ENCODE measurements at regions not wholly inside any gene's neighbourhood (a gene's known extent, or its start where the extent isn't known, plus 50 kb on each side); places are given as distances from the start of the nearest gene placed in this dataset.

DNA sequence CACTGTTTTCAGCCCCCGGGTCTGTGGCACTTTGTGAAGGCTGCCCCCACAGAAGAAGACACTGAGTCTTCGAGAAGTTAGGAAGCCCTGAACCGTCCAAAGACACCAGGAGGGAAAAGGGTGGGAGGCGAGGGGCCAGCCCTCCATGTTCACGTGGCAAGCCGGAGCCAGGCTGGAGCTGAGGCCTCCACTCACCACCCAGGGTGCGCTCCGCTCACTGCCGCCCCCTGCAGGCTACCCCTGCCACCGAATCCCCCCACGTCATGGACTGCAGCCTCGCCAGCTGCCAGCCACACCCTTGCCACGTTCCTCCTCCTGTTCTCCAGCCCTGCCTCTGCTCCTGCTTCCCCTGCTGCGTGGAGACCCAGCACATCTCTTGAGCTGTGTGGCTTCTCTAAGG, 59.0 kb upstream of the EN2 start:
- TF ChIP-seq POLR2AphosphoS5 (IDR thresholded peaks at IDR 0.05; ENCODE audit: insufficient read depth, low read depth, low read length) (no peak), GATA2 (IDR thresholded peaks at IDR 0.05; ENCODE audit: insufficient read depth, insufficient read length, low read depth, low read length) (no peak), MAX (IDR thresholded peaks at IDR 0.05; ENCODE audit: insufficient read depth, insufficient read length) (no peak), EZH2 (IDR thresholded peaks at IDR 0.05; ENCODE audit: borderline replicate concordance, low read depth, low read length, severe bottlenecking) (no peak), MYC (IDR thresholded peaks at IDR 0.05; ENCODE audit: low read depth, low read length) (no peak), POLR2A (IDR thresholded peaks at IDR 0.05; ENCODE audit: low read depth, low read length) (no peak), FOS (IDR thresholded peaks at IDR 0.05; ENCODE audit: borderline replicate concordance, insufficient read depth, low read length) (no peak)
- TF ChIP-seq, protein P1, sequence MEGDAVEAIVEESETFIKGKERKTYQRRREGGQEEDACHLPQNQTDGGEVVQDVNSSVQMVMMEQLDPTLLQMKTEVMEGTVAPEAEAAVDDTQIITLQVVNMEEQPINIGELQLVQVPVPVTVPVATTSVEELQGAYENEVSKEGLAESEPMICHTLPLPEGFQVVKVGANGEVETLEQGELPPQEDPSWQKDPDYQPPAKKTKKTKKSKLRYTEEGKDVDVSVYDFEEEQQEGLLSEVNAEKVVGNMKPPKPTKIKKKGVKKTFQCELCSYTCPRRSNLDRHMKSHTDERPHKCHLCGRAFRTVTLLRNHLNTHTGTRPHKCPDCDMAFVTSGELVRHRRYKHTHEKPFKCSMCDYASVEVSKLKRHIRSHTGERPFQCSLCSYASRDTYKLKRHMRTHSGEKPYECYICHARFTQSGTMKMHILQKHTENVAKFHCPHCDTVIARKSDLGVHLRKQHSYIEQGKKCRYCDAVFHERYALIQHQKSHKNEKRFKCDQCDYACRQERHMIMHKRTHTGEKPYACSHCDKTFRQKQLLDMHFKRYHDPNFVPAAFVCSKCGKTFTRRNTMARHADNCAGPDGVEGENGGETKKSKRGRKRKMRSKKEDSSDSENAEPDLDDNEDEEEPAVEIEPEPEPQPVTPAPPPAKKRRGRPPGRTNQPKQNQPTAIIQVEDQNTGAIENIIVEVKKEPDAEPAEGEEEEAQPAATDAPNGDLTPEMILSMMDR (IDR thresholded peaks at IDR 0.05; ENCODE audit: extremely low read depth in 1 of 2, insufficient read depth in 1 of 2, low read depth in 1 of 2, low read length in 2 of 2) = peak in 1 of 2 donors; percentile 15
- H3K4me3 ChIP-seq (replicated peaks in 1 of 3; ENCODE audit: insufficient read depth in 1 of 3, low read depth in 1 of 3, low read length in 3 of 3) = no peak overlapping the region
- POLR2A ChIA-PET = no interaction called here
- no peaks in the 10 kb centered on the region for H3K9me1 ChIP-seq (replicated peaks; ENCODE audit: control insufficient read depth, extremely low read depth, insufficient read depth, low read length)
- intact Hi-C loops (cut with micrococcal nuclease) (no loop called here), dilution Hi-C loops (cut with MboI; ENCODE audit: extremely low pct_ligation_motif_present, low sequenced_read_pairs) (no loop called here)
- FAIRE-seq (no peak), DNase-seq (ENCODE audit: low read depth, low spot score) (no peak)
- H3K27ac ChIP-seq (ENCODE audit: insufficient read depth, low read depth, low read length) = no peak overlapping the region
- H3K9me3 ChIP-seq (replicated peaks; ENCODE audit: control insufficient read depth, insufficient read depth, low read length) = no peaks in the 10 kb centered on the region
- no peaks in the 10 kb centered on the region for H3K79me2 ChIP-seq (ENCODE audit: control insufficient read depth, insufficient read depth, low read length)
- H3K4me2 ChIP-seq (ENCODE audit: insufficient read depth, low read length) = no peak overlapping the region
- H2AFZ ChIP-seq (ENCODE audit: low read depth, low read length) = no peak overlapping the region
- CTCF ChIA-PET = interaction anchor here (1.0 kb wide), 1 partner anchor 472 kb away, joined by 3 read pairs; no protein-coding TSS in a partner anchor
- no peaks in the 10 kb centered on the region for H4K20me1 ChIP-seq (replicated peaks; ENCODE audit: control insufficient read depth, extremely low read depth, insufficient read depth, low read length)
- no peaks in the 10 kb centered on the region for H3K4me1 ChIP-seq (ENCODE audit: control insufficient read depth, extremely low read depth, insufficient read depth, low read length)
- no peaks in the 10 kb centered on the region for H3K27me3 ChIP-seq (ENCODE audit: control insufficient read depth in 2 of 2, insufficient read depth in 2 of 2, low read length in 2 of 2)
- H3K36me3 ChIP-seq (ENCODE audit: control insufficient read depth in 2 of 2, extremely low read depth in 1 of 2, insufficient read depth in 2 of 2, low read length in 2 of 2) = no peaks in the 10 kb centered on the region
- no TSS peak for BruUV-seq (replicated peaks)
- no peak overlapping the region for H3K9ac ChIP-seq (replicated peaks; ENCODE audit: extremely low read depth, insufficient read depth, low read length)
